Psoas muscle (tissue), 7 donors: ENCODE measurements at regions not wholly inside any gene's neighbourhood (a gene's known extent, or its start where the extent isn't known, plus 50 kb on each side); places are given as distances from the start of the nearest gene placed in this dataset.

Experiments
- ATAC-seq, 4 donors: fragments of 200-7000 bp; cut with Tn5 transposase; one replicate each; pipeline ENCODE4 v1.9.1; 2020; ENCODE audit warnings: moderate library complexity in 3 of 4, mild to moderate bottlenecking in 2 of 4
- DNase-seq, 2 donors: peaks; one replicate each; pipeline ENCODE4 v3.0.0-alpha.2; 2020
- H3K27ac ChIP-seq: fragments of 200-600 bp; one replicate; pipeline ENCODE4 v1.8.0; 2022
- H3K27me3 ChIP-seq, 3 donors: fragments of 200-600 bp in 1 of 3; one replicate each; pipeline versions ENCODE4 v1.6.1 to v1.8.0; 2013 to 2022; ENCODE audit warnings: low read length in 2 of 3, mild to moderate bottlenecking in 2 of 3, moderate library complexity in 1 of 3; ENCODE audit not compliant: insufficient read depth in 3 of 3
- H3K36me3 ChIP-seq, 2 donors: fragments of 200-600 bp in 1 of 2; one replicate each; pipeline versions ENCODE4 v1.6.1 to v1.8.0; 2013 to 2022; ENCODE audit warnings: low read depth in 1 of 2, mild to moderate bottlenecking in 1 of 2, moderate library complexity in 1 of 2; ENCODE audit not compliant: insufficient read depth in 1 of 2
- H3K4me1 ChIP-seq: fragments of 200-600 bp; one replicate; pipeline ENCODE4 v1.8.0; 2022
- H3K4me3 ChIP-seq: fragments of 200-600 bp; one replicate; pipeline ENCODE4 v1.8.0; 2022; ENCODE audit warnings: mild to moderate bottlenecking
- H3K9me3 ChIP-seq: fragments of 200-600 bp; one replicate; pipeline ENCODE4 v1.8.0; 2022
- CTCF ChIP-seq: fragments of 200-600 bp; IDR thresholded peaks from one replicate; pipeline ENCODE4 v1.8.0; 2022; ENCODE audit warnings: antibody characterized with exemption
- WGBS, 3 donors: extraction: QIAGEN DNeasy Blood & Tissue Kit; methylation state at CpG; one replicate each; pipeline versions ENCODE4 v1.1.6 to v1.1.7; 2013; 5-methylcytosine and 5-hydroxymethylcytosine counted together
- intact Hi-C, 2 donors: fragments of 100-400 bp; cut with DNase I; formaldehyde crosslinking; loops; one replicate each; pipeline versions ENCODE4 v1.11.0 to v1.14.2; 2022
- donor health status: healthy with polysubstance abuse.
- donor health status: DM: no; HTN: no; CAD: no; lungs with moderate emphysema.
- donor health status: Bipolar disorder and iron deficiency.
- donor health status: healthy.
- donor health status: DM: yes; HTN: yes; CAD: no.
- donor health status: DM: no; HTN: no; CAD: no.
- donor health status: DM: yes; HTN: yes; CAD: no.

GRCh38 chr6:164836486-164836885 is 472.9 kb downstream of the C6orf118 start:
- intact Hi-C loops = no loop called here

GRCh38 chr6:164832410-164832809 is 477.0 kb downstream of the C6orf118 start:
- no peak overlapping the region for H3K27ac ChIP-seq
- no peaks in the 10 kb centered on the region for H3K27me3 ChIP-seq
- no peak for TF ChIP-seq CTCF
- DNase-seq (no peak), ATAC-seq (no peak)
- no peak overlapping the region for H3K4me3 ChIP-seq
- H3K4me1 ChIP-seq = no peaks in the 10 kb centered on the region
- H3K9me3 ChIP-seq = no peaks in the 10 kb centered on the region
- 39 to 56% (median 44%) methylated on average over 7 of the region's 7 CpGs for WGBS, 3 donors
- intact Hi-C loops = no loop called here
- H3K36me3 ChIP-seq = no peaks in the 10 kb centered on the region

More at GRCh38 chr6:164836486-164836885, 472.9 kb downstream of the C6orf118 start:
- Histone ChIP-seq H3K27me3 (no peaks in the 10 kb centered on the region), H3K36me3 (no peaks in the 10 kb centered on the region), H3K4me1 (no peaks in the 10 kb centered on the region), H3K4me3 (no peak overlapping the region), H3K9me3 (no peaks in the 10 kb centered on the region), H3K27ac (no peak overlapping the region)
- DNase-seq = no peak
- ATAC-seq = no peak
- WGBS, 3 donors = 73 to 79% (median 76%) methylated on average over 3 of the region's 3 CpGs
- TF ChIP-seq CTCF = no peak

- WGBS, 3 donors = 84 to 89% (median 87%) methylated on average over 8 of the region's 8 CpGs
- H3K27me3 ChIP-seq = no peaks in the 10 kb centered on the region
- H3K4me1 ChIP-seq = no peaks in the 10 kb centered on the region
- ATAC-seq = no peak
- no peaks in the 10 kb centered on the region for H3K9me3 ChIP-seq
- intact Hi-C loops = no loop called here
- no peak overlapping the region for H3K27ac ChIP-seq
- DNase-seq = no peak
- H3K4me3 ChIP-seq = no peak overlapping the region
- H3K36me3 ChIP-seq = no peaks in the 10 kb centered on the region
- no peak for TF ChIP-seq CTCF
Measured at GRCh38 chr6:164827537-164827936, 481.9 kb downstream of the C6orf118 start.

GRCh38 chr6:164826831-164827468 is 482.5 kb downstream of the C6orf118 start:
- DNase-seq (no peak), ATAC-seq (no peak)
- TF ChIP-seq CTCF = no peak
- H3K27me3 ChIP-seq = no peaks in the 10 kb centered on the region
- no peaks in the 10 kb centered on the region for H3K36me3 ChIP-seq
- intact Hi-C loops = no loop called here
- H3K9me3 ChIP-seq = no peaks in the 10 kb centered on the region
- no peak overlapping the region for H3K27ac ChIP-seq
- no peaks in the 10 kb centered on the region for H3K4me1 ChIP-seq
- WGBS, 3 donors = 66 to 67% (median 67%) methylated on average over 11 of the region's 11 CpGs
- H3K4me3 ChIP-seq = no peak overlapping the region

- Histone ChIP-seq H3K27me3 (no peaks in the 10 kb centered on the region), H3K4me1 (no peaks in the 10 kb centered on the region), H3K4me3 (no peak overlapping the region), H3K36me3 (no peaks in the 10 kb centered on the region), H3K9me3 (no peaks in the 10 kb centered on the region), H3K27ac (no peak overlapping the region)
- intact Hi-C loops = no loop called here
- no peak for ATAC-seq
- DNase-seq = no peak
- WGBS, 3 donors = 85 to 90% (median 89%) methylated on average over 3 of the region's 3 CpGs
- no peak for TF ChIP-seq CTCF
Measured at GRCh38 chr6:164825386-164825785, 484.0 kb downstream of the C6orf118 start.
